Vagina (tissue), 2 donors: ENCODE measurements at regions not wholly inside any gene's neighbourhood (a gene's known extent, or its start where the extent isn't known, plus 50 kb on each side); places are given as distances from the start of the nearest gene placed in this dataset.

ENCODE experiments used
- POLR2A ChIP-seq, 2 donors: fragments of 450-650 bp; IDR thresholded peaks; one replicate each; pipeline ENCODE4 v1.6.1; 2017; ENCODE audit warnings: antibody characterized with exemption in 2 of 2, mild to moderate bottlenecking in 2 of 2, moderate library complexity in 2 of 2
- POLR2AphosphoS5 ChIP-seq, 2 donors: sonication (generic); formaldehyde crosslinking; IDR thresholded peaks; one replicate each; pipeline ENCODE4 v1.9.0; 2017; ENCODE audit warnings: antibody characterized with exemption in 2 of 2, mild to moderate bottlenecking in 2 of 2, low read depth in 1 of 2; ENCODE audit not compliant: insufficient read depth in 1 of 2
- TF ChIP-seq, protein P1 (sequence below), 3 experiments: fragments of 450-650 bp in 2 of 3; fragments of 200-600 bp in 1 of 3; sonication (generic) in 1 of 3; IDR thresholded peaks; one replicate each; pipeline ENCODE4 v1.5.1; 2017 to 2019; ENCODE audit warnings: antibody characterized with exemption in 3 of 3, mild to moderate bottlenecking in 2 of 3, moderate library complexity in 2 of 3

- TF ChIP-seq, protein P1, sequence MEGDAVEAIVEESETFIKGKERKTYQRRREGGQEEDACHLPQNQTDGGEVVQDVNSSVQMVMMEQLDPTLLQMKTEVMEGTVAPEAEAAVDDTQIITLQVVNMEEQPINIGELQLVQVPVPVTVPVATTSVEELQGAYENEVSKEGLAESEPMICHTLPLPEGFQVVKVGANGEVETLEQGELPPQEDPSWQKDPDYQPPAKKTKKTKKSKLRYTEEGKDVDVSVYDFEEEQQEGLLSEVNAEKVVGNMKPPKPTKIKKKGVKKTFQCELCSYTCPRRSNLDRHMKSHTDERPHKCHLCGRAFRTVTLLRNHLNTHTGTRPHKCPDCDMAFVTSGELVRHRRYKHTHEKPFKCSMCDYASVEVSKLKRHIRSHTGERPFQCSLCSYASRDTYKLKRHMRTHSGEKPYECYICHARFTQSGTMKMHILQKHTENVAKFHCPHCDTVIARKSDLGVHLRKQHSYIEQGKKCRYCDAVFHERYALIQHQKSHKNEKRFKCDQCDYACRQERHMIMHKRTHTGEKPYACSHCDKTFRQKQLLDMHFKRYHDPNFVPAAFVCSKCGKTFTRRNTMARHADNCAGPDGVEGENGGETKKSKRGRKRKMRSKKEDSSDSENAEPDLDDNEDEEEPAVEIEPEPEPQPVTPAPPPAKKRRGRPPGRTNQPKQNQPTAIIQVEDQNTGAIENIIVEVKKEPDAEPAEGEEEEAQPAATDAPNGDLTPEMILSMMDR (IDR thresholded peaks at IDR 0.05) = no peak
- no peak for TF ChIP-seq POLR2A (IDR thresholded peaks at IDR 0.05)
- no peak for TF ChIP-seq POLR2AphosphoS5 (IDR thresholded peaks at IDR 0.05; ENCODE audit: insufficient read depth in 1 of 2, low read depth in 1 of 2)
Observed at GRCh38 chr7:138395763-138396162, 64.3 kb upstream of the TRIM24 start.
